ENCODE measurements at regions not wholly inside any gene's neighbourhood (a gene's known extent, or its start where the extent isn't known, plus 50 kb on each side); places are given as distances from the start of the nearest gene placed in this dataset.
"Not testable (repeated sequence)": the region's sequence is repeated elsewhere in the genome, so short reads cannot be mapped to it uniquely, and the experiment has no call there.

DNA sequence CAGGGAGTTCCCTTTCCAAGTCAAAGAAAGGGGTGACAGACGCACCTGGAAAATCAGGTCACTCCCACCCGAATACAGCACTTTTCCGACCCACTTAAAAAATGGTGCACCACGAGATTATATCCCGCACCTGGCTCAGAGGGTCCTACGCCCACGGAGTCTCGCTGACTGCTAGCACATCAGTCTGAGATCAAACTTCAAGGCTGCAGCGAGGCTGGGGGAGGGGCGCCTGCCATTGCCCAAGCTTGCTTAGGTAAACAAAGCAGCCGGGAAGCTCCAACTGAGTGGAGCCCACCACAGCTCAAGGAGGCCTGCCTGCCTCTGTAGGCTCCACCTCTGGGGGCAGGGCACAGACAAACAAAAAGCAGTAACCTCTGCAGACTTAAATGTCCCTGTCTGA lies 277.8 kb upstream of the ARHGAP42 start:
- not testable (repeated sequence) for H3K27ac Mint-ChIP-seq; H3K27me3 Mint-ChIP-seq; H3K36me3 Mint-ChIP-seq; H3K4me1 Mint-ChIP-seq; ATAC-seq (replicated peaks); H3K4me3 Mint-ChIP-seq; DNase-seq
- peaks cover 8 to 12% of the 10 kb centered on the region in 2 donors for H3K9me3 Mint-ChIP-seq

DNA sequence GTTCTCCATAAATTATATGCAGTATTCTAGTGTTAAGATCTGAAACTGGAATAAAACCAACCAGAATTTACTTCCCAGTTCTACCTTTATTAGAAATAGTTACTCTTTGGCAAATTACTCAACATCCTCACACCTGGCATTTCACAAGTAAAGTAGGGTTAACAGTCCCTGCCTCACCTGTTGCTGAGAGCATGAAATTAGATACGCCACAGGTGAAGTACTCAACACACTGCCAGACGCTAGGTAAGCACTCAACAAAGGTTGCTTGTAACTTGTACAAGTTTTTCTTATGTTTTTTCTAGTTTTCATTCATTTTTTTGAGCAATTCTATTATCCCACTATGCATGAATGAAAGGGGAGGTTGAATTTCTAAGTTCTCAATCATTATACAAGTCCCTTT lies 267.6 kb upstream of the ARHGAP42 start:
- no peaks in the 10 kb centered on the region for H3K27me3 Mint-ChIP-seq

DNA sequence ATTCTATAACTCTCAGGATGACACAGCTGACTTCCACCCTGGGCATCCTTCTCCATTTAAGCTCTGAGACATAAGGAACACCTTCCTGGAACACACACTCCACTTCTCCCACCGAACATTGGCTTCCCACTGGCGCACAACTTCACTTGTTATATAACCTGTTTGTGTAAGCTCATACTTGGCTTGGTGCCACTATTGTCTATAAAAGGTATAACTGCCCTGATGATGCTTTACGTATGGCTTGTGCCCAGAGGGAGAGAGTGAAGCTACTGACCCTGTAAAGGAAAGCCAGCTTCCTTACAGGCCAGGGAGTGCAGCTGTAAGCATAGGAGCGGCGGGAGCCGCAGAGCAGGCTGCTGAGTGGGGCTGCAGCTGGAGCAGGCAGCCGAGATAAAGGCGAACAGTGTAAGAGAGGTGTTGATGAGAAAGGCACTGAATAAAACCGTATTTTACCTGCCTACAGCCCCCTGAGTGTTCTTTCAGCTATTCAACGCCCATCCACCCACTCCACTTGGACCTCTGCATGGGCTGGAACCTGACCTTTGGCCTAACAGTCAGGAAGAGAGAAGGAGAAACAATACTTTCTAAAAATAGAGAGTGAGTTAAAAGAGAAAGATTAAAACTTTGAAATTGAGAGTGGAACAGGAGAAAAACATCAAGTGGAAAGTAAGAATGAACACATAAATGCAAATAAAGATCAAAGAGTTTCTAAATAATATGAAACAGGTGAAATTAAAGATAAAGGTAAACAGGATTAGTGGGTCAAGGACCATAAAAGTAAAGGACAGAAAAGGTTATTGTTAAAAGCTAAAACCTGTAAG lies 252.1 kb upstream of the ARHGAP42 start:
- no peaks in the 10 kb centered on the region for H3K36me3 Mint-ChIP-seq
- H3K27ac Mint-ChIP-seq: no peak overlapping the region
- H3K4me1 Mint-ChIP-seq: no peaks in the 10 kb centered on the region
- H3K9me3 Mint-ChIP-seq: peaks cover 1 to 3% of the 10 kb centered on the region in 2 donors
- no peak overlapping the region for H3K4me3 Mint-ChIP-seq
- no peak for ATAC-seq (replicated peaks)
- DNase-seq: no peak
- no peaks in the 10 kb centered on the region for H3K27me3 Mint-ChIP-seq

More for the DNA sequence above, 267.6 kb upstream of the ARHGAP42 start:
- ATAC-seq (replicated peaks): no peak
- no peaks in the 10 kb centered on the region for H3K4me1 Mint-ChIP-seq
- H3K27ac Mint-ChIP-seq: no peak overlapping the region
- no peaks in the 10 kb centered on the region for H3K36me3 Mint-ChIP-seq
- no peak overlapping the region for H3K4me3 Mint-ChIP-seq
- H3K9me3 Mint-ChIP-seq: peaks cover 13 to 22% of the 10 kb centered on the region in 2 donors
- no peak for DNase-seq

DNA sequence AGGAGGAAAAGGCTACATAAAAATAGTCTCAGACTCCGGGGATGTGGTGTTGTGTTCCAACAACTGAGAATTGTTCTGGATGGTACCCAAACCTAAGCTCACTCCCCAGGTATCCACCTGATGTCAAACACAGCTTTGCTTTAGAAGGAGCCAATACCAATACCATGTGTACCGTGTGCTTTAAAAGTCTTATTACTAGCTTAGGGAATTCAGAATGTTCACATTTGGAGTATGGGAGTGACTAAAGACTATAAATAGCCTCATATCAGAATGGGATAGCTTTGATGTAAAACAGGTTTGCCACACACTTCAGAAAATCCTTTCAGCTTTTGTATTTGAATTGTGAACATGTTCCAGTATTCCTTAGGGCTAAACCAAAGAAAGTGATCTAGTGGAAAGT lies 248.7 kb upstream of the ARHGAP42 start:
- Mint-ChIP-seq H3K4me1 (no peaks in the 10 kb centered on the region), H3K36me3 (no peaks in the 10 kb centered on the region), H3K27me3 (no peaks in the 10 kb centered on the region), H3K27ac (no peak overlapping the region), H3K9me3 (peaks cover 0 to 3% of the 10 kb centered on the region in 2 donors), H3K4me3 (no peak overlapping the region)
- no peak for DNase-seq
- no peak for ATAC-seq (replicated peaks)

DNA sequence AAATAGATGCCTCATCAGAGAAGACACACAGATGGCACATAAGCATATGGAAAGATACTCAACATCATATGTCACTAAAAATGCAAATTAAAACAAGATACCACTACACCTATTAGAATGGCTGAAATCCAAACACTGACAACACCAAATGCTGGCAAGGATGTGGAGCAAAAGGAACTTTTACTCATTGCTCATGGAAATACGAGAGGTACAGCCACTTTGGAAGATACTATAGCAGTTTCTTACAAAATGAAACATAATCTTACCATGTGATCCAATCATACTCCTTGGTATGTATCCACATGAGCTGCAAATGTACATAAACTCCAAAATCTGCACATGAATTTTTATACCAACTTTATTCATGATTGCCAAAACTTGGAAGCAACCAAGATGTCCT lies 246.0 kb upstream of the ARHGAP42 start:
- ATAC-seq (replicated peaks) (no peak), DNase-seq (no peak)
- no peak overlapping the region for H3K27ac Mint-ChIP-seq
- H3K4me3 Mint-ChIP-seq: no peak overlapping the region
- H3K36me3 Mint-ChIP-seq: no peaks in the 10 kb centered on the region
- H3K27me3 Mint-ChIP-seq: no peaks in the 10 kb centered on the region
- peaks cover 0 to 1% of the 10 kb centered on the region in 2 donors for H3K9me3 Mint-ChIP-seq
- no peaks in the 10 kb centered on the region for H3K4me1 Mint-ChIP-seq

DNA sequence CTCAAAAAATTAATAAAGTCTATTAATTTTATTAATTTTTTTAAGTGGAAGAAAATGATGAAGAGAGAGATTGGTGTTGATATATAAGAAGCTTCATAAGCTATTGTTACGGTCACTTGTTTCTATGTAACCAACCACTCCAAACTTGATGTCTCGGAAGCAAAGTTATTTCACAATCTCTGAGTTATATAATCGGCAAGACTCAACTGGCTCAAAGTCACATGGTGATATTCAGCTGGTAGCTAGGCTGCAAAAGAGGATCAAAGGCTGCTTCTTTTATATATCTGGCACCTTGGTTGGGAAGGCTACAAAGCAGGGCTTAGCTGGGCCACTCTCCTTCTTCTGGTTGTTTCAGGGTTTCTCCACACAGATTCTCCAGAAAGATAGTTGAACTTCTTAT lies 245.1 kb upstream of the ARHGAP42 start:
- Mint-ChIP-seq H3K27ac (no peak overlapping the region), H3K4me3 (no peak overlapping the region), H3K9me3 (peaks cover 0 to 1% of the 10 kb centered on the region in 2 donors), H3K4me1 (no peaks in the 10 kb centered on the region), H3K27me3 (no peaks in the 10 kb centered on the region), H3K36me3 (no peaks in the 10 kb centered on the region)
- no peak for DNase-seq
- ATAC-seq (replicated peaks): no peak

DNA sequence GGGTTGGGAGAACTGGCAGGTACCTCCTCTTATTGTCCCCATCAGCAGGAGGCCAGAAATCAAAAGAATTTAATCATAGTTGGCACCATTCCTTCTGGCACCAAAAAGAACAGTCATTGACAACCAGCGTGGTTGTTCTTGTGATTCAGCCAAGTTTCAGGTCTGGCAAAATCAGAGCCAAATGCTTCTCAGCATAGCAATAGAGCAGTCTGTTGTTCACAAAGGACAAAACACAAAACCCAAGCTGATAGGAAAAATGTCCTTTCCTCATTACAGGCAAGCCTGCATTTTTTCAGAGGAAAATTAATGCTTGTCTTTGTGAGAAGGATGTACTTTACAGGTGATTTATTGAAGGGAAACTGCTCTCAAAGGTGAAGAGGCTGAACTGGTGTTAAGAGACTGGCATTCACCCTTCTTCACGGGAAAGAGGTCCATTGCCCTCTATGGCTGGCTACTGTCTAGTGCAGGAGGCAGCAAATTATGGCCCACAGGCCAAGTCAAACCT lies 241.8 kb upstream of the ARHGAP42 start:
- no peaks in the 10 kb centered on the region for H3K4me1 Mint-ChIP-seq
- H3K27ac Mint-ChIP-seq: no peak overlapping the region
- H3K27me3 Mint-ChIP-seq: no peaks in the 10 kb centered on the region
- DNase-seq (no peak), ATAC-seq (replicated peaks) (no peak)
- no peaks in the 10 kb centered on the region for H3K36me3 Mint-ChIP-seq
- peaks cover 1 to 4% of the 10 kb centered on the region in 2 donors for H3K9me3 Mint-ChIP-seq
- H3K4me3 Mint-ChIP-seq: no peak overlapping the region

DNA sequence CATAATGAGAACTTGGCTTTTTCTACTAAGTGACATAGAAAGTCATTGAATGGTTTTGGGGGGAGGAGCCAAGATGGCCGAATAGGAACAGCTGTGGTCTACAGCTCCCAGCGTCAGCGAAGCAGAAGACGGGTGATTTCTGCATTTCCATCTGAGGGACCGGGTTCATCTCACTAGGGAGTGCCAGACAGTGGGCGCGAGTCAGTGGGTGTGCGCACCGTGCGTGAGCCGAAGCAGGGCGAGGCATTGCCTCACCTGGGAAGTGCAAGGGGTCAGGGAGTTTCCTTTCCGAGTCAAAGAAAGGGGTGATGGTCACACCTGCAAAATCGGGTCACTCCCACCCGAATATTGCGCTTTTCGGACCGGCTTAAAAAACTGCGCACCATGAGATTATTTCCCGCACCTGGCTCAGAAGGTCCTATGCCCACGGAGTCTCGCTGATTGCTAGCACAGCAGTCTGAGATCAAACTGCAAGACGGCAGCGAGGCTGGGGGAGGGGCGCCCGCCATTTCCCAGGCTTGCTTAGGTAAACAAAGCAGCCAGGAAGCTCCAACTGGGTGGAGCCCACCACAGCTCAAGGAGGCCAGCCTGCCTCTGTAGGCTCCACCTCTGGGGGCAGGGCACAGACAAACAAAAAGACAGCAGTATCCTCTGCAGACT lies 235.2 kb upstream of the ARHGAP42 start:
- not testable (repeated sequence) for H3K9me3 Mint-ChIP-seq; H3K27ac Mint-ChIP-seq; H3K27me3 Mint-ChIP-seq; H3K4me3 Mint-ChIP-seq; H3K36me3 Mint-ChIP-seq; DNase-seq; ATAC-seq (replicated peaks); H3K4me1 Mint-ChIP-seq

DNA sequence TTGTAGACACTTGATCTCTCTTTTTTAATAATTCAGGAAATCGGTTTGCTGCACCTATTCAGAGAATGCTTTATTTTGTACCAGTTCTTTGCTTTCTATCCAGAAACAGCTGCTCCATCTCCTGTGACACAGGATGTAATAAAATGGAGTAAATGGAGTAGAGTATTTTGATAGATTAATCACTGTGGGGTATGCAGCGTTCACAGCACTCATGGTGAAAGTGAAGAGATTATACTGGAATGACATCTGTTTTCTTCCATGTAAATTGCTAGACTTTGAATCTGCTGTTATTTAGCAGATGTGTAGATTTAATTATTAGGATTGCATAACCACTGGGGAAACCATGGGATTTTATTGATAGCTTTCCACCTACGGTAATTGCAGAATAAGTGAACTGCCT lies 227.3 kb upstream of the ARHGAP42 start:
- Mint-ChIP-seq H3K9me3 (peaks cover 3 to 8% of the 10 kb centered on the region in 2 donors), H3K27me3 (no peaks in the 10 kb centered on the region)

DNA sequence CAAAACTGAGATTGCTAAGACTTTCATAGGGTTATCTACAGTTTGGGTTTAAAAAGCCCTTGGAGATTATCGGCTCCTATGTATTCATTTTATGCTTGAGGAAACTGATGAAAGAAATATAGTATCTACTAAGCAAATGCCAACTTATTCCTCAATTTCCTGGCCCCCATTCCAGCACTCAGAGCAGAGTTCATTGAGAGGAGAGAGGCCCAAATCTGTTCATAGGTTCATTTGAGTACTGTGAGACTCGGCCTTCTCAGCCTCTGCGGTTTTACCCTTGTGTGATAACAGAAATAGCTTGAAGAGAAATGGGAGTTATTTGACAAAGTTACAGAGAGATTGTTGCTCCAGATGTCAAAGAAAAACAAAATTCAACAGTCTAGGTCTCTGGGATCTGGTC lies 226.7 kb upstream of the ARHGAP42 start:
- no peaks in the 10 kb centered on the region for H3K27me3 Mint-ChIP-seq
- H3K9me3 Mint-ChIP-seq: peaks cover 3 to 8% of the 10 kb centered on the region in 2 donors
- no peak overlapping the region for H3K27ac Mint-ChIP-seq
- no peak overlapping the region for H3K4me3 Mint-ChIP-seq
- ATAC-seq (replicated peaks) (no peak), DNase-seq (no peak)
- H3K36me3 Mint-ChIP-seq: no peaks in the 10 kb centered on the region
- no peaks in the 10 kb centered on the region for H3K4me1 Mint-ChIP-seq

More for the DNA sequence above, 227.3 kb upstream of the ARHGAP42 start:
- Mint-ChIP-seq H3K27ac (no peak overlapping the region), H3K36me3 (no peaks in the 10 kb centered on the region), H3K4me3 (no peak overlapping the region), H3K4me1 (no peaks in the 10 kb centered on the region)
- no peak for ATAC-seq (replicated peaks)
- no peak for DNase-seq

DNA sequence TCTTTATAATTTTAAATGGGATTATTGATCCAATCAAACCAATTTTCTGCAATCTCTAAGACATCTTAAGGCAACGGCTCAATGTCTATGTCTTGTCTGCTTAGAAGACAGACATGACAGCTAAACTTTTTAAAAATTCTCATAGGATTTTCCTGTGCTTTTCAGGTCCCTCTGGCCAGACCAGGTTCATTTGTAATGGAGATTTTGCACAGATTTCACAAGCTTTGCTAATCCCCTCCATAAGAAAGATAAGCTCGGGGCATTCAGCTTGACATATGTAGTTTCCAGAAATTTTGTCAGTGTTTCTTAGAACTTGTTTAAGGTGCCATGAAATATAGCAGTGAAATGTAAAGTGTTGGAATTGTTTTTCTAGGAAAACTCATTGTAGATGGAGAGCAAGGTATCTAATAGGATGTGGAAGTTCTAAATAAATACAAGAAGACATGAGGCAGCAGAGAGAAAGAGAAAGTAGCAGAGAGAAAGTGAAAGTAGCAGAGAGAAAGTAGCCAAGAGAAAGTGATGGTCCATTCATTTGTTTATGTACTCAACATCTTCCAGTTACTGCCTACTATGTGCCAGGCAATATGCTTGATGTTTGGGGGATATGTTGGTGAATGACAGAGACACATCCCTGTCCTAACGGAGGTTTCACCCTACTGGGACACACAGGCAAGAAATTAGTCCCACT lies 219.1 kb upstream of the ARHGAP42 start:
- ATAC-seq (replicated peaks) (no peak), DNase-seq (no peak)
- H3K4me1 Mint-ChIP-seq: no peaks in the 10 kb centered on the region
- no peaks in the 10 kb centered on the region for H3K27me3 Mint-ChIP-seq
- H3K4me3 Mint-ChIP-seq: no peak overlapping the region
- no peaks in the 10 kb centered on the region for H3K36me3 Mint-ChIP-seq
- no peak overlapping the region for H3K27ac Mint-ChIP-seq
- peaks cover 0 to 4% of the 10 kb centered on the region in 2 donors for H3K9me3 Mint-ChIP-seq

DNA sequence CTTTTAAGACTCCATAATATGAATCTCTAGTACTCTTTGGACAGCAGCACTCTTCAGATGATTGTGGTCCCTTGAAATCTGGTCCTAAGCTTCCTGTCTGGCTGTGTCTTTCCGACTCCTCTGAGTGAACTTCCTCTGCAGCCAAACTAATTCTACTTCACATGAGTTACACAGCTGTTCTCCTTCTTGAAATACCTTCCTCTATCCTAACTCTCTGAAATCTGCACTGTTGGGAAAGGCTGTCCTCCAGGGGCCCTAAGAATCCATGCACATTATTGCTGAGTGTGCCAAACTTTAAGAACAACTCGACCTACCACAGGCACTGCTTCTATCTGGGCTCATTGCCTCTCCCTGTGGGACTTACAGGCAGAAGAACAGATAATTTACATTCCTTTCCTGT lies 217.3 kb upstream of the ARHGAP42 start:
- DNase-seq: no peak

DNA sequence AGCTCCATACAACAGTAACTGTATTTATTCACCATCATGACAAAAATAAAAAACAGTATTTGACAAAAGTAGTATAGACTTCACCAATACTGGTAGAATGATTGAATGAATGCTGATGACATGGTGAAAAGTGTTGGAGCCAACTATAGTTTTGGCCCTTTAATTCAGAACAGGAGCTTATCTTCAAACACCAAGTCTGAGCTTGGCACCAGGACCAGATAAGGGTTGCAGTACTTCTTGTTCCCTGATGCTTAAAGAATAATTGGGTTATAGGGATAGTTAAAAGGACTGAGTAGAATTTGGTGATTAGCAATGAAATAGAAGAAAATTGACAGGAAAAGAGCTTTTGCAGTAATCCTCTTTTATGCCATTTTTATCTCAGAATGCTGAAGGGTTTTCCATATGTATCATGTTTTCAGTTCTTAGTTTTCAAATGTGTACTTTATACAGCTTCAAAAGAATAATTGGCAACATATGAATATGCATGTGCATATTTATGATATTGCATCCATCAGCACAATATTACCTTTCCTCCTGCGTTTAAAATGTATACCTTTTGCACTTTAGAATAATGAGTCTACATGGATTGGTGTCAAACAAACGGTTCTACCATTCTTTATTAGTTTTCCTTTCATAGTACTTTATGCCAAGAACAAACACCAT lies 214.2 kb upstream of the ARHGAP42 start:
- Mint-ChIP-seq H3K9me3 (peaks cover 0 to 1% of the 10 kb centered on the region in 2 donors), H3K27me3 (no peaks in the 10 kb centered on the region)

More for the DNA sequence above, 217.3 kb upstream of the ARHGAP42 start:
- no peaks in the 10 kb centered on the region for H3K4me1 Mint-ChIP-seq
- H3K9me3 Mint-ChIP-seq: peaks cover 0 to 4% of the 10 kb centered on the region in 2 donors
- ATAC-seq (replicated peaks): no peak
- H3K27me3 Mint-ChIP-seq: no peaks in the 10 kb centered on the region
- H3K36me3 Mint-ChIP-seq: no peaks in the 10 kb centered on the region
- no peak overlapping the region for H3K4me3 Mint-ChIP-seq
- no peak overlapping the region for H3K27ac Mint-ChIP-seq

DNA sequence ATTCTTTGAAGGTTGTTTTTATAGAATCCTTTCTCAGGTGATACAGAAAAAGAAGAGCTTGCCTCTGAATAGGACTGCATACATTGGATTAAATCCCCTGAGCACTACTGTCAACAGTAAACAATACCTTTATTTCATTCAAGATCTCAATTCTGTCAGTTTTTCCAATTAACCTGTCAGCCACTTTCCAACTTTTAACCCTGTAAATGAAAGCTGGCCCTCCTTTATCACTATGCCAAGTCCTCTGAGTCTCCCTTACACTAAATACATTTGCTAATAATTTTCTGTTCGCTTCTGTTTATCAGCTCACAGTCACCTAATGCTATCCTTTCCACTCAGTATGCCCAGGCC lies 213.7 kb upstream of the ARHGAP42 start:
- no peak for ATAC-seq (replicated peaks)
- Mint-ChIP-seq H3K36me3 (no peaks in the 10 kb centered on the region), H3K27ac (no peak overlapping the region), H3K4me1 (no peaks in the 10 kb centered on the region), H3K9me3 (peaks cover 0 to 1% of the 10 kb centered on the region in 2 donors), H3K4me3 (no peak overlapping the region), H3K27me3 (no peaks in the 10 kb centered on the region)
- no peak for DNase-seq

More for the DNA sequence above, 214.2 kb upstream of the ARHGAP42 start:
- H3K27ac Mint-ChIP-seq: no peak overlapping the region
- DNase-seq (no peak), ATAC-seq (replicated peaks) (no peak)
- H3K4me1 Mint-ChIP-seq: no peaks in the 10 kb centered on the region
- H3K36me3 Mint-ChIP-seq: no peaks in the 10 kb centered on the region
- H3K4me3 Mint-ChIP-seq: no peak overlapping the region
